ENCODE measurements at regions not wholly inside any gene's neighbourhood (a gene's known extent, or its start where the extent isn't known, plus 50 kb on each side); places are given as distances from the start of the nearest gene placed in this dataset.

GRCh38 chr7:10648289-10648688 lies 325.4 kb upstream of the PHF14 start:
- no peaks in the 10 kb centered on the region for H3K9me3 Mint-ChIP-seq
- H3K4me1 Mint-ChIP-seq = no peaks in the 10 kb centered on the region
- Histone ChIP-seq H4K8ac (replicated peaks; ENCODE audit: insufficient read length, low read depth, low read length) (no peak overlapping the region), H3K79me1 (ENCODE audit: insufficient read depth, low read depth, low read length, poor library complexity, severe bottlenecking) (no peaks in the 10 kb centered on the region), H3K18ac (ENCODE audit: insufficient read length, low read depth, low read length) (no peak overlapping the region), H3K56ac (ENCODE audit: insufficient read length, low read depth, low read length) (no peak overlapping the region), H3K79me2 (ENCODE audit: insufficient read depth, low read length) (no peaks in the 10 kb centered on the region), H3K9me3 (ENCODE audit: control insufficient read depth, low read depth, low read length) (no peaks in the 10 kb centered on the region), H2AK5ac (ENCODE audit: insufficient read length, low read length) (no peak overlapping the region), H4K91ac (ENCODE audit: insufficient read length, low read depth, low read length) (no peak overlapping the region), H4K5ac (ENCODE audit: insufficient read length, low read depth, low read length) (no peak overlapping the region), H3K23me2 (ENCODE audit: insufficient read length, low read depth, low read length, poor library complexity, severe bottlenecking) (no peaks in the 10 kb centered on the region), H3K9ac (ENCODE audit: extremely low read depth, insufficient read length, low read length) (no peak overlapping the region), H3K4me1 (ENCODE audit: insufficient read depth, low read length) (no peaks in the 10 kb centered on the region), H4K20me1 (ENCODE audit: control insufficient read depth, insufficient read depth, insufficient read length) (no peaks in the 10 kb centered on the region), H3K27ac (ENCODE audit: insufficient read length, low read depth, low read length) (no peak overlapping the region), H2BK5ac (ENCODE audit: insufficient read length, low read length) (no peak overlapping the region), H2BK120ac (ENCODE audit: low read depth, low read length, poor library complexity, severe bottlenecking) (no peak overlapping the region), H2BK15ac (ENCODE audit: low read depth, low read length) (no peak overlapping the region), H2BK12ac (ENCODE audit: insufficient read length, low read depth, low read length) (no peak overlapping the region), H3K14ac (ENCODE audit: insufficient read depth, low read length) (no peak overlapping the region), H3T11ph (ENCODE audit: low read length) (no peak overlapping the region), H2AFZ (ENCODE audit: low read length) (no peak overlapping the region), H3K4me2 (ENCODE audit: insufficient read depth, insufficient read length, low read length) (no peak overlapping the region), H3K23ac (ENCODE audit: insufficient read length, low read depth, low read length) (no peak overlapping the region), H3K4ac (ENCODE audit: low read depth, low read length) (no peak overlapping the region), H2BK20ac (ENCODE audit: low read depth, low read length, poor library complexity, severe bottlenecking) (no peak overlapping the region), H3K27me3 (ENCODE audit: insufficient read depth, low read length) (no peaks in the 10 kb centered on the region)
- H3K27me3 Mint-ChIP-seq (ENCODE audit: low read depth) = no peaks in the 10 kb centered on the region; the same call in none of the 2 replicates
- no CpG with 5 or more reads among the region's 5 CpGs for WGBS (ENCODE audit: extremely low coverage, insufficient read length, low lambda C conversion rate)
- TF ChIP-seq CTCF (conservative IDR thresholded peaks at IDR 0.05) = no peak
- no peak for DNase-seq
- no peak overlapping the region for H3K4me3 Mint-ChIP-seq
- no peak overlapping the region for H3K27ac Mint-ChIP-seq
- H3K36me3 Mint-ChIP-seq (ENCODE audit: insufficient read depth in 1 of 3, low read depth in 3 of 3) = no peaks in the 10 kb centered on the region

All from H9 (cell line).